H1 (cell line): ENCODE measurements at regions not wholly inside any gene's neighbourhood (a gene's known extent, or its start where the extent isn't known, plus 50 kb on each side); places are given as distances from the start of the nearest gene placed in this dataset.

Experiments
- CTCF ChIA-PET: fragments of 300-600 bp; sonication (Branson Sonifier 250); formaldehyde crosslinking; loops from one replicate; lab custom pipeline; 2021; ENCODE audit not compliant: partially characterized antibody; lab: Charles Lee
- POLR2A ChIA-PET: fragments of 300-600 bp; sonication (Branson Sonifier 250); formaldehyde crosslinking; loops from one replicate; lab custom pipeline; 2021; ENCODE audit warnings: inconsistent platforms; ENCODE audit not compliant: partially characterized antibody; lab: Charles Lee
- DNase-seq, 2 experiments: peaks; one replicate each; pipeline versions ENCODE4 v3.0.0 to v3.0.0-alpha.2; 2010 to 2022; ENCODE audit warnings: low spot score in 2 of 2, low read depth in 1 of 2, mixed read lengths in 1 of 2
- FAIRE-seq: peaks from 2 replicates; lab custom pipeline; 2011; peaks lifted over from hg19 to GRCh38; lab: Jason Lieb, UNC
- H2AFZ ChIP-seq: 2 replicates; pipeline ENCODE4 v1.8.1; 2012; ENCODE audit warnings: low read length, inconsistent platforms
- H2AK5ac ChIP-seq: 2 replicates; pipeline ENCODE4 v1.6.1; 2013; ENCODE audit warnings: low read depth, low read length
- H2BK120ac ChIP-seq: replicated peaks from 2 replicates; pipeline ENCODE3; 2013; ENCODE audit warnings: low read depth, low read length, inconsistent platforms
- H2BK12ac ChIP-seq: 2 replicates; pipeline ENCODE4 v1.6.1; 2013; ENCODE audit warnings: low read depth, low read length
- H2BK15ac ChIP-seq: 2 replicates; pipeline ENCODE4 v1.6.1; 2013; ENCODE audit warnings: low read length
- H2BK20ac ChIP-seq: 2 replicates; pipeline ENCODE4 v1.6.1; 2013; ENCODE audit warnings: low read length
- H2BK5ac ChIP-seq: 2 replicates; pipeline ENCODE4 v1.6.1; 2013; ENCODE audit warnings: low read depth, low read length
- H3K14ac ChIP-seq: 2 replicates; pipeline ENCODE4 v1.6.1; 2013; ENCODE audit warnings: inconsistent platforms; ENCODE audit not compliant: insufficient read length
- H3K18ac ChIP-seq: 2 replicates; pipeline ENCODE4 v1.6.1; 2013; ENCODE audit warnings: low read length; ENCODE audit errors: extremely low read depth
- H3K23ac ChIP-seq: 2 replicates; pipeline ENCODE4 v1.6.1; 2013; ENCODE audit warnings: inconsistent platforms; ENCODE audit not compliant: insufficient read length
- H3K23me2 ChIP-seq: 2 replicates; pipeline ENCODE4 v1.6.1; 2013; ENCODE audit warnings: low read depth, low read length
- H3K27ac ChIP-seq: 2 replicates; pipeline ENCODE4 v1.6.1; 2011; ENCODE audit warnings: low read depth, low read length, inconsistent platforms
- H3K27me3 ChIP-seq, 4 experiments: replicated peaks in 1 of 4; 1 replicate in 1 of 4; 2 replicates in 3 of 4; pipeline versions ENCODE4 v1.6.1 to v1.8.1; 2011 to 2013; ENCODE audit warnings: low read length in 3 of 4, mild to moderate bottlenecking in 3 of 4, inconsistent platforms in 2 of 4, mixed read lengths in 2 of 4, moderate library complexity in 1 of 4; ENCODE audit not compliant: control insufficient read depth in 3 of 4, insufficient read depth in 3 of 4; ENCODE audit errors: extremely low read depth in 1 of 4
- H3K36me3 ChIP-seq, 4 experiments: 2 replicates each; pipeline versions ENCODE4 v1.6.1 to v1.8.1; 2011 to 2013; ENCODE audit warnings: mild to moderate bottlenecking in 4 of 4, low read length in 3 of 4, moderate library complexity in 2 of 4, control low read depth in 1 of 4, inconsistent platforms in 1 of 4; ENCODE audit not compliant: insufficient read depth in 4 of 4, control insufficient read depth in 2 of 4
- H3K4ac ChIP-seq: replicated peaks from 2 replicates; pipeline ENCODE3; 2013; ENCODE audit warnings: low read length, low read depth, mixed read lengths, inconsistent platforms; ENCODE audit not compliant: insufficient read length
- H3K4me1 ChIP-seq, 4 experiments: replicated peaks in 1 of 4; 1 replicate in 1 of 4; 2 replicates in 3 of 4; pipeline versions ENCODE4 v1.6.1 to v1.8.1; 2011 to 2013; ENCODE audit warnings: low read length in 3 of 4, inconsistent platforms in 2 of 4, mixed read lengths in 1 of 4; ENCODE audit not compliant: insufficient read depth in 4 of 4, control insufficient read depth in 3 of 4
- H3K4me2 ChIP-seq, 2 experiments: 2 replicates each; pipeline versions ENCODE4 v1.6.1 to v1.8.1; 2011 to 2013; ENCODE audit warnings: low read depth in 2 of 2, low read length in 2 of 2, control low read depth in 1 of 2, inconsistent platforms in 1 of 2, mild to moderate bottlenecking in 1 of 2; ENCODE audit not compliant: insufficient read depth in 1 of 2
- H3K4me3 ChIP-seq, 4 experiments: fragments of 200-600, 300-600 bp in 1 of 4; sonication (generic), shearing (Covaris generic), sonication (Bioruptor Twin) in 1 of 4; 2 replicates each; pipeline versions ENCODE4 v1.5.1 to v1.8.1; 2011 to 2016; ENCODE audit warnings: low read length in 4 of 4, low read depth in 3 of 4, control low read depth in 2 of 4, inconsistent platforms in 2 of 4, mild to moderate bottlenecking in 2 of 4, mixed read lengths in 1 of 4, moderate library complexity in 1 of 4; ENCODE audit not compliant: insufficient read depth in 2 of 4; ENCODE audit errors: extremely low read depth in 1 of 4
- H3K56ac ChIP-seq: replicated peaks from 2 replicates; pipeline ENCODE3; 2013; ENCODE audit warnings: low read depth, mild to moderate bottlenecking, mixed read lengths, low read length, inconsistent platforms; ENCODE audit not compliant: insufficient read length
- H3K79me1 ChIP-seq: 2 replicates; pipeline ENCODE4 v1.6.1; 2013; ENCODE audit warnings: low read depth, low read length, control low read depth
- H3K79me2 ChIP-seq, 2 experiments: 2 replicates each; pipeline versions ENCODE4 v1.6.1 to v1.8.1; 2012 to 2013; ENCODE audit warnings: low read length in 2 of 2, mild to moderate bottlenecking in 2 of 2, inconsistent platforms in 1 of 2; ENCODE audit not compliant: insufficient read depth in 2 of 2, control insufficient read depth in 1 of 2
- H3K9ac ChIP-seq, 4 experiments: replicated peaks in 1 of 4; 1 replicate in 1 of 4; 2 replicates in 3 of 4; pipeline versions ENCODE4 v1.6.1 to v1.8.1; 2011 to 2013; ENCODE audit warnings: low read depth in 3 of 4, low read length in 3 of 4, control low read depth in 2 of 4, mild to moderate bottlenecking in 2 of 4, moderate library complexity in 2 of 4, inconsistent platforms in 1 of 4; ENCODE audit errors: extremely low read depth in 1 of 4
- H3K9me3 ChIP-seq, 2 experiments: 2 replicates each; pipeline versions ENCODE4 v1.6.1 to v1.8.1; 2012 to 2013; ENCODE audit warnings: mild to moderate bottlenecking in 2 of 2, moderate library complexity in 2 of 2, control low read depth in 1 of 2, inconsistent platforms in 1 of 2, low read depth in 1 of 2, low read length in 1 of 2, mixed read lengths in 1 of 2; ENCODE audit not compliant: insufficient read depth in 2 of 2
- H4K20me1 ChIP-seq, 2 experiments: replicated peaks in 1 of 2; 2 replicates each; pipeline versions ENCODE3 to v1.8.1; 2011 to 2013; ENCODE audit warnings: inconsistent platforms in 2 of 2, low read length in 2 of 2, mild to moderate bottlenecking in 1 of 2; ENCODE audit not compliant: insufficient read depth in 2 of 2, control insufficient read depth in 1 of 2
- H4K5ac ChIP-seq: 2 replicates; pipeline ENCODE4 v1.6.1; 2013; ENCODE audit warnings: low read length, low read depth, mixed read lengths, inconsistent platforms; ENCODE audit not compliant: insufficient read length
- H4K8ac ChIP-seq: 2 replicates; pipeline ENCODE4 v1.8.0; 2013; ENCODE audit warnings: mild to moderate bottlenecking, moderate library complexity, low read length, inconsistent platforms; ENCODE audit not compliant: insufficient read depth; ENCODE audit errors: extremely low read depth
- H4K91ac ChIP-seq: replicated peaks from 2 replicates; pipeline ENCODE3; 2013; ENCODE audit warnings: low read length, mixed read lengths, inconsistent platforms; ENCODE audit not compliant: insufficient read length
- BRCA1 ChIP-seq: IDR thresholded peaks from 2 replicates; pipeline ENCODE4 v1.6.1; 2012; ENCODE audit warnings: low read depth, low read length, improper control_type of control experiment
- CBX5 ChIP-seq: fragments of 300-800, 300-1000 bp; sonication (generic); IDR thresholded peaks from 2 replicates; pipeline ENCODE4 v1.7.1; 2016; ENCODE audit warnings: antibody characterized with exemption, low read length, low read depth
- CTBP2 ChIP-seq: IDR thresholded peaks from 2 replicates; pipeline ENCODE4 v1.7.0; 2011; ENCODE audit warnings: borderline replicate concordance, mild to moderate bottlenecking, moderate library complexity, mixed read lengths, low read length; ENCODE audit not compliant: insufficient read depth, insufficient read length
- GTF2F1 ChIP-seq: IDR thresholded peaks from 2 replicates; pipeline ENCODE4 v1.6.1; 2012; ENCODE audit warnings: low read depth, low read length, improper control_type of control experiment, borderline replicate concordance
- KDM5A ChIP-seq: fragments of 200-600 bp; IDR thresholded peaks from 2 replicates; pipeline ENCODE4 v1.7.1; 2012; ENCODE audit warnings: mild to moderate bottlenecking, low read length, inconsistent platforms, mixed read lengths
- POLR2A ChIP-seq, 2 experiments: IDR thresholded peaks; 1 replicate in 1 of 2; 2 replicates in 1 of 2; pipeline ENCODE4 v1.6.1; 2011; ENCODE audit warnings: low read depth in 2 of 2, low read length in 2 of 2, mild to moderate bottlenecking in 2 of 2; ENCODE audit errors: control extremely low read depth in 1 of 2
- POLR2AphosphoS5 ChIP-seq: IDR thresholded peaks from 2 replicates; pipeline ENCODE4 v1.6.1; 2011; ENCODE audit warnings: low read depth, low read length
- RBBP5 ChIP-seq: IDR thresholded peaks from 2 replicates; pipeline ENCODE4 v1.7.1; 2012; ENCODE audit warnings: low read depth, mild to moderate bottlenecking, inconsistent platforms, low read length, moderate library complexity, borderline replicate concordance
- RFX5 ChIP-seq: IDR thresholded peaks from 2 replicates; pipeline ENCODE4 v1.6.1; 2011; ENCODE audit warnings: low read depth, low read length, improper control_type of control experiment, borderline replicate concordance
- SP1 ChIP-seq: IDR thresholded peaks from 2 replicates; pipeline ENCODE4 v1.6.1; 2011; ENCODE audit warnings: low read depth, low read length
- SP4 ChIP-seq: IDR thresholded peaks from 2 replicates; pipeline ENCODE4 v1.6.1; 2012; ENCODE audit warnings: low read length, inconsistent platforms
- TAF1 ChIP-seq: IDR thresholded peaks from 2 replicates; pipeline ENCODE4 v1.6.1; 2011; ENCODE audit warnings: mild to moderate bottlenecking, low read depth, low read length
- TCF12 ChIP-seq: IDR thresholded peaks from 2 replicates; pipeline ENCODE4 v1.6.1; 2011; ENCODE audit warnings: low read depth, mild to moderate bottlenecking, low read length
- ZNF274 ChIP-seq: IDR thresholded peaks from 2 replicates; pipeline ENCODE4 v1.7.0; 2012; ENCODE audit warnings: low read length, borderline replicate concordance; ENCODE audit errors: extremely low read depth
- WGBS, 2 experiments: shearing (Covaris generic) in 1 of 2; methylation state at CpG; one replicate each; pipeline versions ENCODE4 v1.1.6 to v1.1.7; 2013 to 2015; ENCODE audit warnings: low lambda C conversion rate in 2 of 2, mixed read lengths in 2 of 2, inconsistent platforms in 1 of 2, low coverage in 1 of 2, missing lambda C conversion rate in 1 of 2; ENCODE audit not compliant: insufficient replicate concordance in 2 of 2, insufficient coverage in 1 of 2, insufficient read length in 1 of 2; ENCODE audit errors: extremely low coverage in 1 of 2, missing lambda C conversion rate in 1 of 2; 5-methylcytosine and 5-hydroxymethylcytosine counted together
- TF ChIP-seq, protein P1 (sequence below): IDR thresholded peaks from 2 replicates; pipeline ENCODE4 v1.6.1; 2011; ENCODE audit warnings: low read length, improper control_type of control experiment

DNA sequence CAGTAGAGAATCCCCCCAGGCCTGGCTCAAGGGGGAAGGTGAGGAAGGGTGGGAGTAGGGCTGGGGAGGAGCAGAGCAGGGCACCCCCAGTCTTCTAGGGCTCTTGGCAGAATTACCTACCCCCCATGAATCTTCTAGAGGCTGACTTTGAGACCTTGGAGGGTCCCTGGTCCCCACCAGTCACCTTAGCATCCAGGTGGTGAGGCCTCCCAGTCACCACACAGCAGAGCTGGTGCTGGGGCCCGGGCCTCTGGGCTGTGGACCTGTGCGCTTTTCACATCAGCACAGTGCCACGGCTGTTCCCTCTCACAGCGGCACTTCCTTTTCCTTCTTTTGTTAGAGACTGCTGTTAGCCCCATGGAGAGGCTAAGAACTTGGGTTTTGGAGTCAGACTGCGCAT lies 148.6 kb upstream of the PITX1 start:
- H3K23ac ChIP-seq = no peak overlapping the region
- H2AFZ ChIP-seq = no peak overlapping the region
- H3K27ac ChIP-seq = no peak overlapping the region
- no peaks in the 10 kb centered on the region for H3K9me3 ChIP-seq
- H3K4me2 ChIP-seq = no peak overlapping the region
- H3K56ac ChIP-seq = no peak overlapping the region
- 85% methylated on average over 5 of the region's 5 CpGs; no CpG with 5 or more reads in 1 of the 2 experiments for WGBS, 2 experiments
- no peaks in the 10 kb centered on the region for H3K36me3 ChIP-seq
- no peak for FAIRE-seq
- no peak overlapping the region for H3K4me3 ChIP-seq
- no peak overlapping the region for H3K4ac ChIP-seq
- peaks cover 0 to 7% (median 3%) of the 10 kb centered on the region in 4 experiments; a peak in 5 of 7 replicates for H3K4me1 ChIP-seq
- H3K79me1 ChIP-seq = no peaks in the 10 kb centered on the region
- H2BK15ac ChIP-seq = no peak overlapping the region
- POLR2A ChIA-PET = no interaction called here
- H2BK12ac ChIP-seq = no peak overlapping the region
- DNase-seq = no peak
- no peak overlapping the region for H4K8ac ChIP-seq
- CTCF ChIA-PET = interaction anchor here (0.7 to 1.8 kb wide), 7 partner anchors 9 to 266 kb away, joined by 3 to 7 read pairs (median 5); no protein-coding TSS in a partner anchor
- TF ChIP-seq POLR2AphosphoS5 (no peak), RFX5 (no peak), TCF12 (no peak), BRCA1 (no peak), RBBP5 (no peak), SP1 (no peak), POLR2A (IDR thresholded peaks at IDR 0.05; ENCODE audit: control extremely low read depth in 1 of 2, low read depth in 2 of 2, low read length in 2 of 2) (no peak), KDM5A (no peak), SP4 (no peak), CBX5 (no peak), GTF2F1 (no peak), TAF1 (no peak), ZNF274 (no peak), CTBP2 (no peak)
- TF ChIP-seq, protein P1, sequence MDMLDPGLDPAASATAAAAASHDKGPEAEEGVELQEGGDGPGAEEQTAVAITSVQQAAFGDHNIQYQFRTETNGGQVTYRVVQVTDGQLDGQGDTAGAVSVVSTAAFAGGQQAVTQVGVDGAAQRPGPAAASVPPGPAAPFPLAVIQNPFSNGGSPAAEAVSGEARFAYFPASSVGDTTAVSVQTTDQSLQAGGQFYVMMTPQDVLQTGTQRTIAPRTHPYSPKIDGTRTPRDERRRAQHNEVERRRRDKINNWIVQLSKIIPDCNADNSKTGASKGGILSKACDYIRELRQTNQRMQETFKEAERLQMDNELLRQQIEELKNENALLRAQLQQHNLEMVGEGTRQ = no peak
- no peak overlapping the region for H3K9ac ChIP-seq
- no peaks in the 10 kb centered on the region for H3K79me2 ChIP-seq
- no peaks in the 10 kb centered on the region for H3K23me2 ChIP-seq
- no peak overlapping the region for H2AK5ac ChIP-seq
- H3K18ac ChIP-seq = no peak overlapping the region
- H2BK20ac ChIP-seq = no peak overlapping the region
- H4K91ac ChIP-seq = no peak overlapping the region
- no peak overlapping the region for H2BK5ac ChIP-seq
- no peak overlapping the region for H2BK120ac ChIP-seq
- H3K27me3 ChIP-seq = no peaks in the 10 kb centered on the region
- H4K20me1 ChIP-seq = no peaks in the 10 kb centered on the region
- no peak overlapping the region for H4K5ac ChIP-seq
- H3K14ac ChIP-seq = no peak overlapping the region
